ENCODE measurements at regions not wholly inside any gene's neighbourhood (a gene's known extent, or its start where the extent isn't known, plus 50 kb on each side); places are given as distances from the start of the nearest gene placed in this dataset.
"Not testable (repeated sequence)": the region's sequence is repeated elsewhere in the genome, so short reads cannot be mapped to it uniquely, and the experiment has no call there.

DNA sequence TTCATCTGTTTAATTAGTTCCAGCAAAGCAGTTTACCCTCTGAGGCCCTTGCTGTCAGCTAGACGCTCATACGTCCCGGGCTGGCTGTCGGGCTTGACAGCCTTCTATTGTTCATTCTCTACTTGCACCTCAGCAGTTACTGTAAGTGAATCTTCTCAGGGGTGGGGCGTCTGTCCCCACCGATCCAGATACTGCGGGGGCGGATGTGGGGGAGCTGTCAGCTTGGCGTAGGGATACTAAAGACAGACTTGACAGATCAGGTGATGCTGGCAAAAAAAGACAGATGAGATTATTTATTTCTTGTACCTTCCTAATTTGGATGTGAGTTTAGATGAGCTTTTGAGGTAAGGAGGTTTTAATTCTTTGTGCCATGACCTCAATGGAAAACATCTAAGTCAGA lies 315.3 kb downstream of the NR2F2 start:
- peaks cover 6% of the 10 kb centered on the region for H3K9me3 ChIP-seq (ENCODE audit: severe bottlenecking)
- no peaks in the 10 kb centered on the region for H3K4me1 ChIP-seq (ENCODE audit: insufficient read depth, poor library complexity, severe bottlenecking)
- no peak overlapping the region for H3K4me3 ChIP-seq (ENCODE audit: severe bottlenecking)
- H3K36me3 ChIP-seq (ENCODE audit: low read depth): no peaks in the 10 kb centered on the region
- ATAC-seq (ENCODE audit: low read depth) (no peak), DNase-seq (ENCODE audit: low spot score) (no peak)
- no peak overlapping the region for H3K27ac ChIP-seq (ENCODE audit: poor library complexity, severe bottlenecking)
- H3K27me3 ChIP-seq (ENCODE audit: insufficient read depth, poor library complexity, severe bottlenecking): peaks cover 60% of the 10 kb centered on the region
- TF ChIP-seq, protein P1, sequence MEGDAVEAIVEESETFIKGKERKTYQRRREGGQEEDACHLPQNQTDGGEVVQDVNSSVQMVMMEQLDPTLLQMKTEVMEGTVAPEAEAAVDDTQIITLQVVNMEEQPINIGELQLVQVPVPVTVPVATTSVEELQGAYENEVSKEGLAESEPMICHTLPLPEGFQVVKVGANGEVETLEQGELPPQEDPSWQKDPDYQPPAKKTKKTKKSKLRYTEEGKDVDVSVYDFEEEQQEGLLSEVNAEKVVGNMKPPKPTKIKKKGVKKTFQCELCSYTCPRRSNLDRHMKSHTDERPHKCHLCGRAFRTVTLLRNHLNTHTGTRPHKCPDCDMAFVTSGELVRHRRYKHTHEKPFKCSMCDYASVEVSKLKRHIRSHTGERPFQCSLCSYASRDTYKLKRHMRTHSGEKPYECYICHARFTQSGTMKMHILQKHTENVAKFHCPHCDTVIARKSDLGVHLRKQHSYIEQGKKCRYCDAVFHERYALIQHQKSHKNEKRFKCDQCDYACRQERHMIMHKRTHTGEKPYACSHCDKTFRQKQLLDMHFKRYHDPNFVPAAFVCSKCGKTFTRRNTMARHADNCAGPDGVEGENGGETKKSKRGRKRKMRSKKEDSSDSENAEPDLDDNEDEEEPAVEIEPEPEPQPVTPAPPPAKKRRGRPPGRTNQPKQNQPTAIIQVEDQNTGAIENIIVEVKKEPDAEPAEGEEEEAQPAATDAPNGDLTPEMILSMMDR (IDR thresholded peaks at IDR 0.05; ENCODE audit: poor library complexity, severe bottlenecking): no peak

DNA sequence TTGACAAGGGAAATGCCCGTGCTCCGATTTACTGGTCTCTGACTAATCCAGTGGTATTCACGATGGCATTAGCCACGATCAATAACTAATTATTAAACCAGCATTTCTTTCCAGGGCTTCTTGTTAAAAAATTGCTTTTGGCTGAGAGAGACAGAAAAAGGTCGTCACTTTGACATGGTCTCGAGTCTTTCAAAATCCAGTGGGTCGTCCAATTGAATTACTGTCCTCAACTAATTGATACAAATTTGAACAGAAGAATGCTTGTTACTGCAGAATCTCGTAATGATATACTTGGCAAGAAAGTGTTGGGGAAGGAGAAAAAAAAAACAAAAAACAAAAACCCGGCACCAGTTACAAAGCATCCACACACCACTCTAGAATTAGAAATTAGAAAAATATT lies 318.4 kb downstream of the NR2F2 start:
- Histone ChIP-seq H3K4me3 (ENCODE audit: severe bottlenecking) (no peak overlapping the region), H3K27ac (ENCODE audit: poor library complexity, severe bottlenecking) (no peak overlapping the region), H3K9me3 (ENCODE audit: severe bottlenecking) (no peaks in the 10 kb centered on the region), H3K36me3 (ENCODE audit: low read depth) (no peaks in the 10 kb centered on the region), H3K4me1 (ENCODE audit: insufficient read depth, poor library complexity, severe bottlenecking) (no peaks in the 10 kb centered on the region), H3K27me3 (ENCODE audit: insufficient read depth, poor library complexity, severe bottlenecking) (peaks cover 46% of the 10 kb centered on the region)
- ATAC-seq (ENCODE audit: low read depth) (no peak), DNase-seq (ENCODE audit: low spot score) (no peak)
- TF ChIP-seq, protein P1 (IDR thresholded peaks at IDR 0.05; ENCODE audit: poor library complexity, severe bottlenecking): no peak

DNA sequence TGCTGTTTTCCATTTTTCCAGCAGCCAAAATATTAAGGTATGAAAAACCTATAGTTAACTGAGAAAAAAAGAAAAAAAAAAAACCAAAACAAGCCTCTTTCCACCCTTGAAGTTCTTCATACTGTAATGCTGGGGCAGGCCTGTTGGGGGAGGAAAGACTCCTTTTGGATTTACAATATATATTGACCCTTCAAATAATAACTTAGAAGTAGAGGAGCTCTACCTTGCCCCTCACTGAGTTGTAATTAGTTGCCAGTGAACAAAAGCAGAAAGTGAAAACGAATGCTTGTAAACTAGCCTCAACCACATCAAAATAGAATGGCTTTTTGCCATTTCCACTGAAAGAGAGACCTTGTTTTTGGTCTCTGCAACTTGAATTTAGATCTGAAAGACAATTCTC lies 326.6 kb downstream of the NR2F2 start:
- Histone ChIP-seq H3K27me3 (ENCODE audit: insufficient read depth, poor library complexity, severe bottlenecking) (no peaks in the 10 kb centered on the region), H3K9me3 (ENCODE audit: severe bottlenecking) (peaks cover 3% of the 10 kb centered on the region), H3K36me3 (ENCODE audit: low read depth) (no peaks in the 10 kb centered on the region), H3K4me3 (ENCODE audit: severe bottlenecking) (no peak overlapping the region), H3K4me1 (ENCODE audit: insufficient read depth, poor library complexity, severe bottlenecking) (no peaks in the 10 kb centered on the region), H3K27ac (ENCODE audit: poor library complexity, severe bottlenecking) (no peak overlapping the region)
- ATAC-seq (ENCODE audit: low read depth) (no peak), DNase-seq (ENCODE audit: low spot score) (no peak)
- TF ChIP-seq, protein P1 (IDR thresholded peaks at IDR 0.05; ENCODE audit: poor library complexity, severe bottlenecking): no peak

DNA sequence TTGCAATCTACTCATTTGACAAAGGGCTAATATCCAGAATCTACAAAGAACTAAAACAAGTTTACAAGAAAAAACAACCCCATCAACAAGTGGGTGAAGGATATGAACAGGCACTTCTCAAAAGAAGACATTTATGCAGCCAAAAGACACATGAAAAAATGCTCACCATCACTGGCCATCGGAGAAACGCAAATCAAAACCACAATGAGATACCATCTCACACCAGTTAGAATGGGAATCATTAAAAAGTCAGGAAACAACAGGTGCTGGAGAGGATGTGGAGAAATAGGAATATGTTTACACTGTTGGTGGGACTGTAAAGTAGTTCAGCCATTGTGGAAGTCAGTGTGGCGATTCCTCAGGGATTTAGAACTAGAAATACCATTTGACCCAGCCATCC lies 336.5 kb downstream of the NR2F2 start:
- not testable (repeated sequence) for DNase-seq (ENCODE audit: low spot score); ATAC-seq (ENCODE audit: low read depth); H3K27ac ChIP-seq (ENCODE audit: poor library complexity, severe bottlenecking); H3K9me3 ChIP-seq (ENCODE audit: severe bottlenecking); H3K36me3 ChIP-seq (ENCODE audit: low read depth); H3K4me3 ChIP-seq (ENCODE audit: severe bottlenecking); H3K4me1 ChIP-seq (ENCODE audit: insufficient read depth, poor library complexity, severe bottlenecking)
- peaks cover 11% of the 10 kb centered on the region for H3K27me3 ChIP-seq (ENCODE audit: insufficient read depth, poor library complexity, severe bottlenecking)

DNA sequence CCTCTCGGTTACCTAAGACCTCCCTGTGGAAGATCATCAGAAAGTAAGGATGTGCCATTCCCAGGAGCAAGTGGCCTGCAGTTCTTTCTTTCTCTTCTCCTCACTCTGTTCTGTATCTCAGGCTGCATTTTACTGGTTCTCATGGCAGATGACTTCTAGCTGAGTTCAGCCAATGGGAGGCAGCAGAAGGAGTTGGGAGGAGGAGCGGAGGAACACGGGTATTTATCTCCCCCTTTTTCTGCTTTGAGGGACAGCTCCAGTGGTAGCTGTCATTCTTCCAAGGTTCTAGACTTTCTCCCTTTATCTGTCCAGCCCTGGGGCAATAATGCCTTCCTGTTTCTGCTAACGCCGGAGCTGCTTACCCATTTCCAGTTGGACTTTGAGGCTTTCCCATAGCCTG lies 339.9 kb downstream of the NR2F2 start:
- DNase-seq (ENCODE audit: low spot score): no peak
- TF ChIP-seq, protein P1 (IDR thresholded peaks at IDR 0.05; ENCODE audit: poor library complexity, severe bottlenecking): no peak
- Histone ChIP-seq H3K27ac (ENCODE audit: poor library complexity, severe bottlenecking) (no peak overlapping the region), H3K4me1 (ENCODE audit: insufficient read depth, poor library complexity, severe bottlenecking) (no peaks in the 10 kb centered on the region), H3K9me3 (ENCODE audit: severe bottlenecking) (no peaks in the 10 kb centered on the region), H3K36me3 (ENCODE audit: low read depth) (no peaks in the 10 kb centered on the region), H3K27me3 (ENCODE audit: insufficient read depth, poor library complexity, severe bottlenecking) (peaks cover 16% of the 10 kb centered on the region), H3K4me3 (ENCODE audit: severe bottlenecking) (no peak overlapping the region)
- ATAC-seq (ENCODE audit: low read depth): no peak
